Large intestine (tissue), 3 donors: ENCODE measurements at regions not wholly inside any gene's neighbourhood (a gene's known extent, or its start where the extent isn't known, plus 50 kb on each side); places are given as distances from the start of the nearest gene placed in this dataset.

Experiments used
- DNase-seq, 2 donors: peaks; one replicate each; pipeline versions ENCODE4 v3.0.0 to v3.0.0-alpha.2; 2013
- H3K27ac ChIP-seq: one replicate; pipeline ENCODE4 v1.5.1; 2013; ENCODE audit warnings: low read length
- H3K27me3 ChIP-seq: 2 replicates; pipeline ENCODE4 v1.6.1; 2013; ENCODE audit warnings: low read length; ENCODE audit not compliant: control insufficient read depth, insufficient read depth
- H3K36me3 ChIP-seq: 2 replicates; pipeline ENCODE4 v1.6.1; 2013; ENCODE audit warnings: low read length; ENCODE audit not compliant: control insufficient read depth, insufficient read depth
- H3K4me1 ChIP-seq: one replicate; pipeline ENCODE4 v1.6.1; 2013; ENCODE audit warnings: low read length; ENCODE audit not compliant: control insufficient read depth, insufficient read depth
- H3K4me3 ChIP-seq: one replicate; pipeline ENCODE4 v1.5.1; 2013; ENCODE audit warnings: low read length
- H3K9me3 ChIP-seq: one replicate; pipeline ENCODE4 v1.6.1; 2013; ENCODE audit warnings: mild to moderate bottlenecking, low read depth, low read length, moderate library complexity; ENCODE audit not compliant: control insufficient read depth
- WGBS: methylation state at CpG from one replicate; pipeline ENCODE4 v1.1.5; 2013; ENCODE audit warnings: low lambda C conversion rate; ENCODE audit not compliant: insufficient coverage; 5-methylcytosine and 5-hydroxymethylcytosine counted together

GRCh38 chr10:83555264-83555663 lies 584.0 kb upstream of the GHITM start:
- Histone ChIP-seq H3K4me1 (no peaks in the 10 kb centered on the region), H3K27ac (no peak overlapping the region), H3K36me3 (no peaks in the 10 kb centered on the region), H3K27me3 (no peaks in the 10 kb centered on the region), H3K9me3 (no peaks in the 10 kb centered on the region), H3K4me3 (no peak overlapping the region)
- DNase-seq = no peak

DNA sequence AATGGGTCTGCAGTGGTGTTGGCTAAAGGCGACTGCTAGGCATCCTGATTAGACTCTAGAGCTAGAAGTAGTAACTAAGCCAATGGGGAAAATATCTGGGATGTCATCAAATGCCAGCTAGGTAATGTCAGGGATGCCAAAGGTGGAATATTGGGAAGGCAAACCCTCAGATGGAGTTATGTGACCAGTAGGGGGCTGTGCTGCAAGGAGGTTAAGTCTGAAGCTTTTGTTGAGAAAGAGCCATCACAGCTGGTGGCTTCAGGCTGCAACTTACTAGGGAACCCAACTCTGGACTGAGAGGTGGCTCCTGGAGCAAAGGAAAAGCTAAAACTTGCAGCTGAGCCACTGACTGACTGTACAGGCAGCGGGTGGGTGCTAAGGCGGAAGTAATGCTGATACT lies 576.9 kb upstream of the GHITM start:
- Histone ChIP-seq H3K27ac (no peak overlapping the region), H3K27me3 (no peaks in the 10 kb centered on the region), H3K36me3 (no peaks in the 10 kb centered on the region), H3K4me3 (no peak overlapping the region), H3K4me1 (no peaks in the 10 kb centered on the region), H3K9me3 (peaks cover 6% of the 10 kb centered on the region)
- WGBS = no CpG with 5 or more reads among the region's 3 CpGs
- DNase-seq = no peak

GRCh38 chr10:83564889-83565588 lies 574.3 kb upstream of the GHITM start:
- Histone ChIP-seq H3K4me1 (no peaks in the 10 kb centered on the region), H3K27ac (no peak overlapping the region), H3K4me3 (no peak overlapping the region), H3K27me3 (no peaks in the 10 kb centered on the region), H3K36me3 (no peaks in the 10 kb centered on the region), H3K9me3 (peaks cover 6% of the 10 kb centered on the region)
- no peak for DNase-seq
- 100% methylated on average over 4 of the region's 32 CpGs for WGBS

- no peak for DNase-seq
- no CpG with 5 or more reads among the region's 1 CpG for WGBS
- no peak overlapping the region for H3K27ac ChIP-seq
- H3K4me3 ChIP-seq = no peak overlapping the region
- no peaks in the 10 kb centered on the region for H3K4me1 ChIP-seq
- no peaks in the 10 kb centered on the region for H3K27me3 ChIP-seq
- H3K9me3 ChIP-seq = no peaks in the 10 kb centered on the region
- H3K36me3 ChIP-seq = no peaks in the 10 kb centered on the region
Measured at GRCh38 chr10:83572036-83572435, 567.3 kb upstream of the GHITM start.

- WGBS = 75% methylated on average over 1 of the region's 1 CpG
- Histone ChIP-seq H3K4me1 (no peaks in the 10 kb centered on the region), H3K4me3 (no peak overlapping the region), H3K27ac (no peak overlapping the region), H3K36me3 (no peaks in the 10 kb centered on the region), H3K9me3 (no peaks in the 10 kb centered on the region), H3K27me3 (no peaks in the 10 kb centered on the region)
- no peak for DNase-seq
Measured at GRCh38 chr10:83574770-83575169, 564.5 kb upstream of the GHITM start.

GRCh38 chr10:83577421-83577820 lies 561.9 kb upstream of the GHITM start:
- Histone ChIP-seq H3K4me1 (no peaks in the 10 kb centered on the region), H3K36me3 (no peaks in the 10 kb centered on the region), H3K4me3 (no peak overlapping the region), H3K9me3 (no peaks in the 10 kb centered on the region), H3K27ac (no peak overlapping the region), H3K27me3 (no peaks in the 10 kb centered on the region)
- no peak for DNase-seq
- no CpG with 5 or more reads among the region's 2 CpGs for WGBS

DNA sequence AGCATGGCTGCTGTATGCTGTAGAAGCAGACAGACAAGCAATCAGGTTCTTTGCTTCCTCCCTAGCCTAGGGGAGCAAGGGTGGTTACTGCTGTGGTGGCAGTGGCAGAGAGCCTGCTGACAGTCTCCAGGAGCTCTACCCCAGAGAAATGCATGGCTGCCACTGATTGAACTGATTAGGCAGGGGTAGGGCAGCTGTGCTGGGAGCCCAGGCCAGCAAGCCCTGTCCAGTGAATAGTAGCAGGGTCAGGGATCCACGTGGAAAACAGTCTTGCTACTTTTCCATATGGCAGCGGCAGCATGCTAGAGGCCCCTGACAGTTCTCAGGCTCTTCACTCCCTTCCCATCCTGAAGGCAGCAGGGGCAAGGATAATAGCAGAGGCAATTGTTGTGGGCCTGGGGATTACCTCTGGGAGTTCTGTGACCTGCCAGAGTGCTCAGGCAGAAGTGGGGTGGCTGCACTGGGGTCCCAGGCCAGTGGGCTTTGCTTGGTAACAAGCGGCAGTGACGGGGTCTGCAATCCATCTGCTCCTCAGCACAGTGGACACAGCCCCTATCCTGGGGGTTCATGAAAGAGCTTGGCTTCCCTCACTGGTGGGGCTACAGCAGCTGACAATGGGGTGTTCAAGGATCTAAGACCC lies 558.8 kb upstream of the GHITM start:
- Histone ChIP-seq H3K27me3 (no peaks in the 10 kb centered on the region), H3K9me3 (no peaks in the 10 kb centered on the region), H3K4me3 (no peak overlapping the region), H3K4me1 (no peaks in the 10 kb centered on the region), H3K36me3 (no peaks in the 10 kb centered on the region), H3K27ac (no peak overlapping the region)
- no peak for DNase-seq
- no CpG with 5 or more reads among the region's 4 CpGs for WGBS

DNA sequence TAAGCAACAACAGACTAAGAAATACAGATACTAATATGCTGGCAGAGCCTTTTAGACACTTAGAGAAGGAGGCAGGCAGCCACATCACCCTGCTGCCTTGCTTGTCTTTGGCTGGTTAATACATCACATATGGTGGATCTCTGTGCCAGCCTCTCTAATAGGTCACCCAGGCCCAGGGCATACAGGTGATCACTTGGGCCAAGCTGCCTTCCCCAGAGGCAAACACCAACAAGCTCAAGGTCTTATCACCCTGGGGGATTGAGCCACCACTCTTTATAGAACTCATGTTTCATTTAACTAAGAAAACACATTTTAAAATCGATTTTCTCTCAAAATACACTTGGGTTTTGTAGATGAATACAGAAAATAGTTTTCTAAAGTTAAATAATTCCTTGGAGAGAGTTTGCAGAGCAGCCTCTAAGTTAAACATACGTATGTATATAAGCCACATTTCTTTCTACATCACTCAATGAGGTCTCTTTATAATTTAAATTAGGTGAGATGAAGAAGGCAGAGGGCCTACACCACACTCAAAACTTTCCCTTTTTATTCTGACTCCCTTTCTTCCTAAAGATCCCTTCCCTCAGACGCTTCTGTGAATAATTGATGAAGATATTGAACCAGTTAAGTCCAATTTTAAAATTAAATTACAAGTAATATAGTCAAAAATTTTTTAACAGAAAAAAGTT lies 556.8 kb upstream of the GHITM start:
- Histone ChIP-seq H3K27ac (no peak overlapping the region), H3K4me3 (no peak overlapping the region), H3K27me3 (no peaks in the 10 kb centered on the region), H3K4me1 (no peaks in the 10 kb centered on the region), H3K9me3 (no peaks in the 10 kb centered on the region), H3K36me3 (no peaks in the 10 kb centered on the region)
- WGBS = 76% methylated on average over 2 of the region's 3 CpGs
- no peak for DNase-seq

- no peaks in the 10 kb centered on the region for H3K9me3 ChIP-seq
- no peak for DNase-seq
- no peak overlapping the region for H3K27ac ChIP-seq
- WGBS = no CpG with 5 or more reads among the region's 2 CpGs
- H3K36me3 ChIP-seq = no peaks in the 10 kb centered on the region
- no peak overlapping the region for H3K4me3 ChIP-seq
- no peaks in the 10 kb centered on the region for H3K27me3 ChIP-seq
- H3K4me1 ChIP-seq = no peaks in the 10 kb centered on the region
Measured at GRCh38 chr10:83585686-83586085, 553.6 kb upstream of the GHITM start.

DNA sequence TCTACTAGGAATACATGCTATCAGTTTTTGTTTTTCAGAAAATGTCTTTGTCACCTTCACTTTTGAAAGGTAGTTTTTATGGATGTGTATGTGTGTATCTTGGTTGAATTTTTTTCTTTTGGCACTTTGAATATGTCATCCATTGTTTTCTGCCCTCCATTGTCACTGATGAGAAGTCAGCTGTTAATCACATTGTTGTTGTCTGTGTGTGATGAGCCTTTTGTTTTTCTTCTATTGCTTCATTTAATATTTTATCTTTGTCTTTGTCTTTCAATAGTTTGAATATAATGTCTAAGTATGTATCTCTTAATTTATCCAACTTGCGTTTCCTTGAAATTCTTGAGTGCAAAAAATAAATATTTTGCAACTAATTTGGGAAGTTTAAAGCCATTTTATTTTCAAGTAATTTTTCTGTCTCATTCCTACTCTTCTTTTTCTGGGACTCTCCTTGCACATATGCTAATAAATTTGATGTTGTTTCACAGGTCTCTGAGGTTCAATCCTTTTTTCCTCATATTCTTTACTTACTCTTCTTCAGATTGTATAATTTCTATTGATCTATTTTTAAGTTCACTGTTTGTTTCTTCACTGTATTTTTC lies 546.9 kb upstream of the GHITM start:
- no peak for DNase-seq
- whole genome bisulfite sequencing = 90% methylated on average over 1 of the region's 1 CpG
- H3K4me1 ChIP-seq = no peaks in the 10 kb centered on the region
- no peak overlapping the region for H3K27ac ChIP-seq
- no peaks in the 10 kb centered on the region for H3K27me3 ChIP-seq
- peaks cover 4% of the 10 kb centered on the region for H3K9me3 ChIP-seq
- no peak overlapping the region for H3K4me3 ChIP-seq
- no peaks in the 10 kb centered on the region for H3K36me3 ChIP-seq
